ENCODE measurements at regions not wholly inside any gene's neighbourhood (a gene's known extent, or its start where the extent isn't known, plus 50 kb on each side); places are given as distances from the start of the nearest gene placed in this dataset.

DNA sequence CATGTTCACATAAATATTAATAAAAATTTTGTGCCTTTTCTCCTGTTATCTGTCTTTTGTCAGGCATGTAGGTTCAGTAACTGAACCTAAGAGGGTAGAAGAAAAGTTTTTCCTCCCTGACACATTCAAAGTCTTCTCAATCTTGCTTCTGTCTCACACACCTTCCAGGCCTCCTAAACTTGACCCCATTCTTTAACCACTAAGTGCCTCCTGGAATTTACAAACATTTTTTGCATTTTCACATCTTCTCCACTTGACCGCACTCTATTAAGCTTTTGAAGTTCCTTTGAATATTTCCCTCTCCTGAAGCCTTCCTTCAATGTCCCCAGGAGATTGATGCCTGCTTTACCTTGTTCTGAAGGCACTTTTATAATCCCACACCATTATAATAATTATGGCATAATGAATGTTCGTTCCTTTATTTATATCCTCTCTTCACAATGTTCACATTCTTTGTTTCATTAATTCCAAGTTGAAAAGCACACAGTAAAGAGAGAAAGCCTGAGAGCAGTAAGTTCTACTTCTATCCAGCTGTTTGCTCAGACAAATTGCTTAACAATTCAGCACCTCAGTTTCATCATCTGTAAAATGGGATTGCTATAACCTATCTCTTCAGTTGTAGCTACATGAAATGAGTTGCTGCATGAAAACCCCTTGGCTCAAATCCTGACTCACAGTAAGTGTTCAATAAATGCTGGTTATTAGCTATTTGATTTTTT lies 184.8 kb upstream of the KLHL29 start:
- H3K27me3 Mint-ChIP-seq (ENCODE audit: insufficient read depth, unreplicated experiment), result peaks cover 7% of the 10 kb centered on the region

DNA sequence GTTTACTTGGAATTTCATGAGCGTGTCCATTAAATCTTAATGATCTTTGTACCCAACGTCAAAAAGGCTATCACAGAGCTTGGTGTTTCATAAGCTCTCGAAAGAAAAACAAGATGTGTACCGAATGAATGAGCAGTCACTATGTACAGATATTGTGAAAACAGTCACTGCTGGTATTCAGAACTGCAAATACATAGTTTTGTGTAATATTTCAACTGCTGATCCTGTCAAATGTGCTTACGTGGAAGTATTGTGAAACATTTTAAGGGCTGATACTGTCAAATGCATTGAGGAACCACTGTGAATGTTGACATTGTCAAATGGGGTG lies 184.2 kb upstream of the KLHL29 start:
- TF ChIP-seq, protein P1, sequence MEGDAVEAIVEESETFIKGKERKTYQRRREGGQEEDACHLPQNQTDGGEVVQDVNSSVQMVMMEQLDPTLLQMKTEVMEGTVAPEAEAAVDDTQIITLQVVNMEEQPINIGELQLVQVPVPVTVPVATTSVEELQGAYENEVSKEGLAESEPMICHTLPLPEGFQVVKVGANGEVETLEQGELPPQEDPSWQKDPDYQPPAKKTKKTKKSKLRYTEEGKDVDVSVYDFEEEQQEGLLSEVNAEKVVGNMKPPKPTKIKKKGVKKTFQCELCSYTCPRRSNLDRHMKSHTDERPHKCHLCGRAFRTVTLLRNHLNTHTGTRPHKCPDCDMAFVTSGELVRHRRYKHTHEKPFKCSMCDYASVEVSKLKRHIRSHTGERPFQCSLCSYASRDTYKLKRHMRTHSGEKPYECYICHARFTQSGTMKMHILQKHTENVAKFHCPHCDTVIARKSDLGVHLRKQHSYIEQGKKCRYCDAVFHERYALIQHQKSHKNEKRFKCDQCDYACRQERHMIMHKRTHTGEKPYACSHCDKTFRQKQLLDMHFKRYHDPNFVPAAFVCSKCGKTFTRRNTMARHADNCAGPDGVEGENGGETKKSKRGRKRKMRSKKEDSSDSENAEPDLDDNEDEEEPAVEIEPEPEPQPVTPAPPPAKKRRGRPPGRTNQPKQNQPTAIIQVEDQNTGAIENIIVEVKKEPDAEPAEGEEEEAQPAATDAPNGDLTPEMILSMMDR (IDR thresholded peaks at IDR 0.05; ENCODE audit: insufficient read depth in 1 of 2, low read depth in 1 of 2, low read length in 1 of 2, severe bottlenecking in 1 of 2, unreplicated experiment in 1 of 2), result no peak
- no TSS peak for BruUV-seq (replicated peaks)
- ChIA-PET CTCF (no interaction called here), POLR2A (interaction anchor here (0.7 kb wide), 1 partner anchor 12 kb away, joined by 3 read pairs; no protein-coding TSS in a partner anchor)
- no peaks in the 10 kb centered on the region for H3K36me3 Mint-ChIP-seq (ENCODE audit: insufficient read depth, unreplicated experiment)
- no peaks in the 10 kb centered on the region for H3K9me3 ChIP-seq
- H3K36me3 ChIP-seq (ENCODE audit: control insufficient read depth, insufficient read depth, low read length), result no peaks in the 10 kb centered on the region
- no peaks in the 10 kb centered on the region for H3K4me1 ChIP-seq
- intact Hi-C loops (cut with micrococcal nuclease; ENCODE audit: unreplicated experiment), result no loop called here
- no peaks in the 10 kb centered on the region for H3K27me3 ChIP-seq (replicated peaks; ENCODE audit: control insufficient read depth, insufficient read depth, low read length)
- no peak overlapping the region for H3K4me3 Mint-ChIP-seq (ENCODE audit: unreplicated experiment)
- H3K27me3 Mint-ChIP-seq (ENCODE audit: insufficient read depth, unreplicated experiment), result peaks cover 7% of the 10 kb centered on the region
- DNase-seq, result no peak
- H3K4me3 ChIP-seq (ENCODE audit: low read depth, low read length), result no peak overlapping the region
- no peaks in the 10 kb centered on the region for H3K4me1 Mint-ChIP-seq (ENCODE audit: low read depth, unreplicated experiment)
- peaks cover 10% of the 10 kb centered on the region for H3K9me3 Mint-ChIP-seq (ENCODE audit: unreplicated experiment)
- H3K27ac Mint-ChIP-seq (ENCODE audit: unreplicated experiment), result no peak overlapping the region

More for the DNA sequence above, 184.8 kb upstream of the KLHL29 start:
- Histone ChIP-seq H3K9me3 (no peaks in the 10 kb centered on the region), H3K4me1 (no peaks in the 10 kb centered on the region), H3K36me3 (ENCODE audit: control insufficient read depth, insufficient read depth, low read length) (no peaks in the 10 kb centered on the region), H3K4me3 (ENCODE audit: low read depth, low read length) (no peak overlapping the region), H3K27me3 (replicated peaks; ENCODE audit: control insufficient read depth, insufficient read depth, low read length) (no peaks in the 10 kb centered on the region)
- H3K4me1 Mint-ChIP-seq (ENCODE audit: low read depth, unreplicated experiment), result no peaks in the 10 kb centered on the region
- CTCF ChIA-PET, result interaction anchor here (1.0 kb wide), 1 partner anchor 92 kb away, joined by 4 read pairs; no protein-coding TSS in a partner anchor
- peaks cover 10% of the 10 kb centered on the region for H3K9me3 Mint-ChIP-seq (ENCODE audit: unreplicated experiment)
- no peaks in the 10 kb centered on the region for H3K36me3 Mint-ChIP-seq (ENCODE audit: insufficient read depth, unreplicated experiment)
- POLR2A ChIA-PET, result interaction anchor here (0.7 kb wide), 1 partner anchor 13 kb away, joined by 3 read pairs; no protein-coding TSS in a partner anchor
- TF ChIP-seq, protein P1 (IDR thresholded peaks at IDR 0.05; ENCODE audit: insufficient read depth in 1 of 2, low read depth in 1 of 2, low read length in 1 of 2, severe bottlenecking in 1 of 2, unreplicated experiment in 1 of 2), result no peak
- no peak for DNase-seq
- intact Hi-C loops (cut with micrococcal nuclease; ENCODE audit: unreplicated experiment), result no loop called here
- no peak overlapping the region for H3K27ac Mint-ChIP-seq (ENCODE audit: unreplicated experiment)
- no TSS peak for BruUV-seq (replicated peaks)
- H3K4me3 Mint-ChIP-seq (ENCODE audit: unreplicated experiment), result no peak overlapping the region

DNA sequence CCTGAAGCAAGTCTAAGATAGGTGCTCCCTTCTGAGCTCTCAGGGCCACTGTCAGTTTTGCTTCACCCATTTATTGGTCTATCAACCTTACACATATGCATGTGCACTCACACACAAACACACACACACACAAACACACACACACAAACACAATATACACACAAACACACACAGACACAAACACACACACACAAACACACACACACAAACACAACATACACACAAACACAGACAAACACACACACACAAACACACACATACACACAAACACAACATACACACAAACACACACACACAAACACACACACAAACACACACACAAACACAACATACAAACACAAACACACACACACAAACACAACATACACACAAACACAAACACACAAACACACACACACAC lies 181.6 kb upstream of the KLHL29 start:
- H3K27me3 Mint-ChIP-seq (ENCODE audit: insufficient read depth, unreplicated experiment), result no peaks in the 10 kb centered on the region

More for the DNA sequence above, 181.6 kb upstream of the KLHL29 start:
- no peaks in the 10 kb centered on the region for H3K36me3 Mint-ChIP-seq (ENCODE audit: insufficient read depth, unreplicated experiment)
- Histone ChIP-seq H3K9me3 (no peaks in the 10 kb centered on the region), H3K4me1 (no peaks in the 10 kb centered on the region), H3K4me3 (ENCODE audit: low read depth, low read length) (no peak overlapping the region), H3K27me3 (replicated peaks; ENCODE audit: control insufficient read depth, insufficient read depth, low read length) (no peaks in the 10 kb centered on the region), H3K36me3 (ENCODE audit: control insufficient read depth, insufficient read depth, low read length) (no peaks in the 10 kb centered on the region)
- no peak overlapping the region for H3K4me3 Mint-ChIP-seq (ENCODE audit: unreplicated experiment)
- TF ChIP-seq, protein P1 (IDR thresholded peaks at IDR 0.05; ENCODE audit: insufficient read depth in 1 of 2, low read depth in 1 of 2, low read length in 1 of 2, severe bottlenecking in 1 of 2, unreplicated experiment in 1 of 2), result no peak
- intact Hi-C loops (cut with micrococcal nuclease; ENCODE audit: unreplicated experiment), result no loop called here
- ChIA-PET POLR2A (no interaction called here), CTCF (interaction anchor here (0.6 kb wide), 1 partner anchor 58 kb away, joined by 3 read pairs; no protein-coding TSS in a partner anchor)
- BruUV-seq (replicated peaks), result no TSS peak
- H3K4me1 Mint-ChIP-seq (ENCODE audit: low read depth, unreplicated experiment), result peaks cover 12% of the 10 kb centered on the region
- peaks cover 10% of the 10 kb centered on the region for H3K9me3 Mint-ChIP-seq (ENCODE audit: unreplicated experiment)
- DNase-seq, result no peak
- H3K27ac Mint-ChIP-seq (ENCODE audit: unreplicated experiment), result no peak overlapping the region

Measured in Caco-2 (cell line).